ENCODE measurements at regions not wholly inside any gene's neighbourhood (a gene's known extent, or its start where the extent isn't known, plus 50 kb on each side); places are given as distances from the start of the nearest gene placed in this dataset.

- DNase-seq (no peak), ATAC-seq (no peak)
- Histone ChIP-seq H3K9me3 (no peaks in the 10 kb centered on the region), H3K4me3 (no peak overlapping the region), H3K4me1 (no peaks in the 10 kb centered on the region), H3K27ac (no peak overlapping the region), H3K36me3 (no peaks in the 10 kb centered on the region), H3K27me3 (no peaks in the 10 kb centered on the region)
- TF ChIP-seq CTCF (IDR thresholded peaks at IDR 0.05): peak; percentile 25
- intact Hi-C loops (cut with DNase I): no loop called here
Observed at GRCh38 chr12:115166698-115167315, 482.8 kb upstream of the TBX3 start.

- no peak overlapping the region for H3K4me3 ChIP-seq
- intact Hi-C loops (cut with DNase I): no loop called here
- H3K4me1 ChIP-seq: no peaks in the 10 kb centered on the region
- H3K27ac ChIP-seq: no peak overlapping the region
- no peak for TF ChIP-seq CTCF (IDR thresholded peaks at IDR 0.05)
- ATAC-seq (no peak), DNase-seq (no peak)
- no peaks in the 10 kb centered on the region for H3K27me3 ChIP-seq
- H3K36me3 ChIP-seq: no peaks in the 10 kb centered on the region
- H3K9me3 ChIP-seq: no peaks in the 10 kb centered on the region
Observed at GRCh38 chr12:115163710-115164109, 479.7 kb upstream of the TBX3 start.

GRCh38 chr12:115160271-115161128, 476.5 kb upstream of the TBX3 start:
- DNase-seq (no peak), ATAC-seq (no peak)
- Histone ChIP-seq H3K4me3 (no peak overlapping the region), H3K27ac (no peak overlapping the region), H3K9me3 (no peaks in the 10 kb centered on the region), H3K27me3 (no peaks in the 10 kb centered on the region), H3K4me1 (no peaks in the 10 kb centered on the region), H3K36me3 (no peaks in the 10 kb centered on the region)
- no peak for TF ChIP-seq CTCF (IDR thresholded peaks at IDR 0.05)
- intact Hi-C loops (cut with DNase I): no loop called here

- H3K27me3 ChIP-seq: no peaks in the 10 kb centered on the region
- DNase-seq: no peak
- H3K36me3 ChIP-seq: no peaks in the 10 kb centered on the region
- TF ChIP-seq CTCF (IDR thresholded peaks at IDR 0.05): no peak
- intact Hi-C loops (cut with DNase I): no loop called here
- H3K4me1 ChIP-seq: no peaks in the 10 kb centered on the region
- no peaks in the 10 kb centered on the region for H3K9me3 ChIP-seq
- no peak overlapping the region for H3K4me3 ChIP-seq
- H3K27ac ChIP-seq: no peak overlapping the region
- no peak for ATAC-seq
Observed at GRCh38 chr12:115158816-115159215, 474.8 kb upstream of the TBX3 start.

- intact Hi-C loops (cut with DNase I): no loop called here
- DNase-seq (no peak), ATAC-seq (no peak)
- Histone ChIP-seq H3K4me1 (no peaks in the 10 kb centered on the region), H3K4me3 (no peak overlapping the region), H3K27me3 (no peaks in the 10 kb centered on the region), H3K36me3 (no peaks in the 10 kb centered on the region), H3K9me3 (no peaks in the 10 kb centered on the region), H3K27ac (no peak overlapping the region)
- TF ChIP-seq CTCF (IDR thresholded peaks at IDR 0.05): no peak
Observed at GRCh38 chr12:115155665-115156645, 472.0 kb upstream of the TBX3 start.
